NCI-H748 (cell line): ENCODE measurements at regions not wholly inside any gene's neighbourhood (a gene's known extent, or its start where the extent isn't known, plus 50 kb on each side); places are given as distances from the start of the nearest gene placed in this dataset.

Source experiments
- DNase-seq: peaks from one replicate; lab custom pipeline; 2025; ENCODE audit not compliant: unreplicated experiment; lab: John Stamatoyannopoulos, UW

DNA sequence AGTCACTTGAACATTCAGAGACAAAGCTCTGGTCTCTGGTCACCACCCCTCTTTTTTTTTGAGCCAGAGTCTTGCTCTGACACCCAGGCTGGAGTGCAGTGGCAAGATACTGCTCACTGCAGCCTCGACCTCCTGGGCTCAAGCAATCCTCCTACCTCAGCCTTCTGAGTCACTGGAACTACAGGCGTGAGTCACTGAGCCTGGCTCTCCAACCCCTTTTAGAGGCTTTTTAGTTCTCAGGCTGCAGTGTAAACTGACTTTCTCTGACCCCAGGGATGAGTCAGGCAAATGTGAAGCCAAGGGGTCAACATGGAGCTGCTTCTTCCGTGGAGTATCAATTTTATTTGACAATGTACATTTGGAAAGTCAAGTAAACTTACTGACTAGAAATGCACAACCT is 229.2 kb downstream of the PTTG2 start:
- no peak for DNase-seq

DNA sequence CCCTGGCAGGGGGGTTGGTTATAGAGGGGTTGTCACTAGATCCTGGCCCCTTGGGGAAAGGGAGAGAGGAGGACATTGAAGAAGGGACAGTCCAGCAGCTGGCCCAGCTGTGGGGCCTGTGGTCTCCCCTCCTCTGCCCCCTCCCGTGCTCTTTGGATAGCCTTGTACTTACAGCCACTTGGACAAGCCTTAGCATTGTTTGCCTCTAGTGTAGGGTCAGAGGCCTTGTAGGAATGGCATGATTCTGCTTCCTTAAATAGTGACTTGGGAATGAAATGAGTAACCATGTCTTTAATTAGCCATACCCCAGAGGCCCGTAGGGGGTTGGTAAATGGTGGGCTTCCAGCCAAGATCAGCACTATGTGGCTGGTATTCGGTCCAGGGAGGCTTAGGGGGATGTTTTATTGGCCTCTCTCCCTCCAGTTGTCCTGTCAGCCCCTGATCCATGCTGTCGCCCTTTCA is 230.6 kb downstream of the PTTG2 start:
- DNase-seq: no peak

DNA sequence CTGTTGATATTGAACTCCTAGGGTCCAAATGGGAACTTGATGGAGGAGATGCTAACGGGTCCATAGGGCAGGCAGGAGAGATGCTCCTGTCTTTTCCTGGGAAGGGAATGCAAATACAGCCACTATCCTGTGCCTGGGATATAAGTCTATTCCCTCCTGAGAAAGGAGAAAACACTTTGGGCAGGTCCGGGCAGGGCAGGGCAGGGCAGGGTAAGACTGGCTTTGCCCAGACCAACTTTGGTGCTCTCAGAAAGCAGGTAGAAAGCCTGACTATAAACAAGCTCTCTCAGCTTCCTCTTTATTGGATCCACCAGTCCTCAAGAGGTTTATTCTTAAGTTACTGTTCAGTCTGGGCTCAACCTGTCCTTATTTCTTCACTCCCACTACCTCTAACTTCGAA is 232.3 kb downstream of the PTTG2 start:
- DNase-seq: no peak

DNA sequence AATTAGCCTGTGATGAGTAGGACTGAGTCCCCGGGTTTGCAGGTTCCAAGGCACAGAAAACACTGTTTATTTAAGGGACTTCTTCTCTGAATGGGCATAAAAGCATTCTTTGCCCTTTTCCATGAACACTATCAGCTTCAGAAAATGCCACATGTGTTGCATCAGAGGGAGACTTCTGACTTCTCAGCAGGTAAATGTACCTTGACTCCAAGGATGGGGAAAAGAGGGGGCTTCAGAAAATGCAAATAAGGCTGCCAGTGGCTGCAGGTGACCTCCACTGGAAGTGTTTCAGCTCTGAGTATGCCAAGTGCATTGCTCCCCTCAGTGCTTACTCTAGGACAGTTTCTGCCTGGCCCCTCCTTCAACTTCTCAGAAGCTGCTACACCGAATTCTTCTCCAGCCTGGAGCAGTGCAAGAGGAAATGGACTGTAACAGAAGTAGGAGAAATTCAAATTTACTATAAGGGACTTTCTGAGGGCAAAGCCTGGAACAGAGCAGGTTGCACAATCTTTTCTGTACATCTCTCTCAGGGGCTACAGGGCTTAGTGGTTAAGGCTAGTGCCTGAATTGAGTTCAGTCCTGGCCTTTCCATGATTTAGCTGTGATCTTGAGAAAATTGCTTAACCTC is 233.2 kb downstream of the PTTG2 start:
- DNase-seq: no peak

DNA sequence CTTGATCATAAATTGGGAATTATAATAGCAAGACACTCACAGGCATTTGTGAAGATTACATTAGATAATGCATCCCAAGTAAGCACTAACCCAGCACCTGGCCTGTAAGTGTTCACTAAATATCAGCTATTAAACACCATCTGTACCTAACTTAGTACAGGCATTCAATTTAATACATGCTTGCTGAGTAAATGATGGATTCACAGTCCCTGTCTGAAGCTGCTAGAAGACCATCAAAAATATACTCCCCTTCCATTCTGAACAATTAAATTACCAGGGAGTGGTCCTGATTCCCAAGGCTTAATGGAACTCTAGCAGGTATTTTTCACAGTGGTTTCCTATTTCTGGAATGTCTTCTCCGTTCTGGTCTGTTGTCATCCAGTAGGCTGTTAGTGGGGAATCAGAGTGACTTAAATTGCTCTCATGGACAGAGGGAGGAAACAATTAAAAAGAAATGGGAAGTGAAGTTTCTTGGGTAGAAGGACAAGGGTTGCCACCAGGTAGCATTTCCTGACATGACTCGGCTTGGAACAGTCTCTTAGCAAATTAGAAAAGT is 233.9 kb downstream of the PTTG2 start:
- no peak for DNase-seq

DNA sequence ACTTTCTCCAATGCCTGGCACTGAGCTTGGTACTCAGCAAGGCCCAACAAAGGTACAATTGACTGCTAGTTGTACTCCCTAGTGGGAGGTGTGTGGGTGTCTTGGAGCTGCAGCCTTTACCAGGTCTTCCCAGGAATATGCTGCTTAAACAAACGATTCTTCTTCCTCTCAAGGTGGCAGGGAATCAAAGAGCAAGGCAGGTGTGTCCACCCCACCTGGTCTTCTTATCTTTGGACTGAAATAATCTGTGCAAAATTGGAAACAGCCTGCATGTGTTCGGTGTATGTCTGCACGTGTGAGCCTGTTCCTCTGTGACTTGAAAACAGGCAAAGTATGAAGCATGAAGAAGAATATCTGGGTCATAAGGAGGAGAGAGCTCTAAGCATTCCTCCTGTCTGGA is 235.3 kb downstream of the PTTG2 start:
- no peak for DNase-seq

DNA sequence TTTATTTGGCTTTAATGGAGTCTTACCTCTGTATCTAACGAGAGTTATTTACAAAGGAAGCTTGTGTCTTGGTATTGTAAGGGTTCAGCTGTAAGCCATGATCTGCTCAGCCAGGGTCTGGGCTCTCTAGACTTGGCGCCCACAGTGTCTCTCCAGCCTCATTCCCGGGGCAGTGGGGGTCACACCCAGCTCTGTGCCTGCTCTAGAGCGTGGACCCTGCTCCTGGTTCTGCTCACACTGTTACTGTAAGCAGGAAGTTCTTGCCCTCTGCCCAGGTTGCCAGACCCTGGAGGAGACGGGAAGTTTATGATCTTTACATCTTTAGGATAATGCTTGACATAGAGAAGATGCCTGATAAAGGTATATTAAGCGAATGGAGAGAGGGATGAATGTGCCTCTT is 235.7 kb downstream of the PTTG2 start:
- DNase-seq: no peak

DNA sequence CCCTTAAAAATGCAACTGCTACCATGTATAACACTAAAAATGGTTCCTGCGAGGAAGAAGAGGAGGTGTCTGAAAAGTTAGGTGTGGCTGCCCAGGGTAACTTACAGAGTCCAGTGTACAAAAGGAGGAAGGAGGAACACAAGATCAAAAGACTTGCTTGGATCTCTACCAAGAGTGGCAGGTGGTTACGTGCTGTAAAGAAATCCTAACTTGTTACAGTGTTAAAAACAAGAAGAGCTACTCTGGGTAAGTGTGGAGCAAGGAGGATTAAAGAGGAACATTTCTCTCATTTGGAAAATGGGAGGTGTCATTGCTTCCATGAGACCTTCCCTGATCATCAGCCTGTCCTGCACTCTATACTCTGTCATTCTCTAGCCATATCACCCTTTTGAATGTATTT is 242.0 kb downstream of the PTTG2 start:
- no peak for DNase-seq

DNA sequence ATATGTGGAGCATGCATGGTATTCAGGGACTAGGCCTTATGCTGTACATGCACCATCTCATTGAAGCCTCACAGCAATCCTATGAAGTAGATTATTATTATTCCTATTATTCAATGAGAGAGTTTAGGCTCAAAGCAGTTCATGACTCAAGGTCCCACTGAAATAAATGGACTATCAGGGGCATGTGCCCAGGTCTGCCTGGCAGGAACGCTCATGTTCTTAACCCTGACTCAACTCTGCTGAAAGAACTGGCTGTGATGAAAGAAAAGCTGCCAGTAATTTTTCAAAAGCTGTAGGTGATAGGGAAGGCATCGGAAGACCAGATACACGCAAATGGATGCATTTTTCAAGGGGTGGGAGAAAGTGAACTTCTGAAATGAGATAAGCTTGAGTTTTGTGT is 243.4 kb downstream of the PTTG2 start:
- DNase-seq: no peak

DNA sequence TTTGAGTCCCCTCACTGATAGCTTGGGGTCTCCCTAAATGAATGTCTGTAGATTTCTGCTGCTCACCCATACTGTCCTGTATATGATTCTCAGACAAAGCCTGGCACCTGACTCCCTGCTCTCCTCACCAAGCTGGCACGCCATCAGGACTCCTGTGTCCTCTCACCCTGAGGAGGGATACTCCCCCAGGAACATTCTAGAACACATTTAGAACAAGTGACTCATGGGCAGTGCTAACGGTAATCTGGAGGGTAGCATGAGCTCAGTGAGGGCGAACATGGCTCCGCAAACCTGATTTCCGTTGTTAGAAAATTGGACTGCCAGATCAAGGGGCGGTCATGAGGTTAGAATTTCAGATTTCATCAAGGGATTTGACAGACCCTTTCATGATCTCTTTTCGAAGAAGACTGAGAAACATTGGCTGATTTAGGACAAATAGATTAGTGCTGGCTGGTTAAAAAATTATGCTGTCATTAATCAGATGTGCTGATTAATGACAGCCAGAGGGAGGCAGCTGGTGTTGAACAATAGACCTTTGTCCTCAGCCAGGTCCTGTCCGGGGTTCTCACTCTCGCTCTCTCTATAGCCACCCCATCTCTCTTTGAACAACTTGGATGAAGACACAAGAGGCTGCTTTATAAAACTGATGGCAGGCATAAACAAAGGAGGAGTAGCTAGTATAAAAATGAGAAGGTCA is 244.3 kb downstream of the PTTG2 start:
- no peak for DNase-seq

DNA sequence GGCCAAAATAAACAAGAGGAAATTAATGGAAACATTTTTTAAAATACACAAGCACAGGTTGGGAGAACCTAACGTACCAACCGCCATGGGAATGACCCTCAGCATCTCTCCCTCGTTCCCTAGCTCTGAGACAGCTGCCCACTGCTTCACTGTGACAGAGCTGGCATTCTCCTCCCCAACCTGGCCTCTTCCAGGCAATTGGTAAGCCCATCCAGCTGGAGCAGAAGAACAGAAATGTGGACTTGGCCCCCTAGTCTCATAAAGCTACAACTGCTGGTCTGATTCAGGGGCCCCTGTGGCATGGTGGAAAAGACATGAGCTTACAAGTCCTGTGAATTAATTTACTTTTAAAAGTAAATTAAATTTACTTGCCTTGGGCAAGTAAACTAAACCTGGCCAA is 245.1 kb downstream of the PTTG2 start:
- no peak for DNase-seq

DNA sequence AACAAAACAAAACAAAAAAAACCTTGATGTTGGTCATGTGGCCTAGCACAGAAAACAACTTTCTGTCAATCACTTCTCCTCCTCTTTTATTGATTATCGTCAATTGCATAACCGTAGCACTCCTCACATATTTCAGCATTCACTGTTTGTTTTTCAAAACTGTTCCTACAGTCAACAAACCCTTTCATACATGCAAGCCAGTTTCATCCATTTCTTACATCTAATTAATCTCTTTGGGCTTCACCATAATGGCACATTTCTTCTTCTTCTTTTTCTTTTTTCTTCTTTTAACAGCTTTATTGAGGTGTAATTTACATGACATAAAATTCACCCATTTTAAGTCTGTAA is 246.9 kb downstream of the PTTG2 start:
- DNase-seq: no peak

DNA sequence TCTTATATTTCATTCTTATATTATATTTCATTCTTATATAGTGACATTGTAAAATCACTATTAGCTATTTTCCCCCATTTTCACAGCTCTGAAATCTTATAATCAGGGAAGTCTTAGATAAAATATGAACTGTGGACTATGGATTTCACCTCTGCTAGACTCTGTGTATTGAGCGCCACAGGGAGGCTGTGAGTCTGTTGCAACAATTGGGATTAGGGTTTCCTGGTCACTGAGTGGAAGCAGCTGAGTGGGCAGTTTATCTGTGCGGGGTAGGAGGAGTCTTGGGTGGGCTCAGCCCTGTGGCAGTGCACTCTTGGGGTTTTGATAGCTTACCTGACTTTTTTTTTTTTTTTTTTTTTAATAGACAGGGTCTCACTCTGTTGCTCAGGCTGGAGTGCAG is 249.5 kb downstream of the PTTG2 start:
- DNase-seq: no peak

DNA sequence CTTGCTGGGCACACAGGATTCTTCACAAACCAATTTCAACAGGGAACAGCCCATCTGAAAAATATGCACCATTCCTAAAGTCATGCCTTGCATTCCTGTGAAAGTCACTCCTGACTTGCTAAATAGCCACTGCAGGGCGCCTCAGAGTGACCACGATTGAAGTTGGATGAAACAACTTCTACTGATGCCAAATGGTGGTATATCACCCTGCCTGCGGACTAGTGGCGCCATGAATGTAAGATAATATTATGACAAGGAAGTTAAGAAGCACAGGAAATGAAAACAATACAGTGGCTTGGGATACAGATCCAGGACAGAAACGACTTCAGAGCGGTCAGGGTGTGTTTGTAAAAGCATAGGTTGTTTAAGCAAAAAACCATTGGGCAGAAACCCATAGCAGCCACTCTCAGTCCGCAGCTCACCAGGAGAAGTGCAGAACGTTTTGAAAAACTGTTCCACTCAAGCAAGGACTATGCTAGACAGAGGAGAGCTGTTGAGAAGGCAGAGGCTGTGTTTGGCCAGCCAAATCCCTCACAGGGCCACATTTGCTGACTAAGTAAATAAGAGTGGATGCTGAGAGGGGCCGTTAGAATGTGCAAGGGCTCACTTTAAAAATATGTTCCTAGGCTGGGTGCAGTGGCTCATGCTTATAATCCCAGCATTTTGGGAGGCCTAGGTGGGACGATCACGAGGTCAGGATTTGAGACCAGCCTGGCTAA is 250.4 kb downstream of the PTTG2 start:
- DNase-seq: no peak

DNA sequence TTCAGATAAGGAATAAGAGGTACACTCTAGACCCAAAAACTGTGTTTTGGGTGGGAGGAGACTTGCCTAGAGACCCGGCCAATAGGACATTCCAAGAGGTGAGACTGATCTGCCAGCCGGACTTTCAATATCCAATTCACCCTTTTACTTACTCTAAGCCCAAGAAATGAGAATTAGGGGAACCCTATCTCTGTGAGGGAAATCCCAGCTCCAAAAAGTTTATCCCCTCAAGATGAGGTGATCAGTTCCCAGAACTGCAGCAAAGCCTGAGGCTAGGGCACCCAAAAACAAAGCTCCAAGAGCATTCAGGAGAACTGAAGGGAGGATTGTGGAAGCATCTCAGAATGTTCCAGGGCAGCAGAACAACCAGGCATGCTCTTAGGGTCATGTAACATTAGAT is 251.7 kb downstream of the PTTG2 start:
- DNase-seq: no peak

DNA sequence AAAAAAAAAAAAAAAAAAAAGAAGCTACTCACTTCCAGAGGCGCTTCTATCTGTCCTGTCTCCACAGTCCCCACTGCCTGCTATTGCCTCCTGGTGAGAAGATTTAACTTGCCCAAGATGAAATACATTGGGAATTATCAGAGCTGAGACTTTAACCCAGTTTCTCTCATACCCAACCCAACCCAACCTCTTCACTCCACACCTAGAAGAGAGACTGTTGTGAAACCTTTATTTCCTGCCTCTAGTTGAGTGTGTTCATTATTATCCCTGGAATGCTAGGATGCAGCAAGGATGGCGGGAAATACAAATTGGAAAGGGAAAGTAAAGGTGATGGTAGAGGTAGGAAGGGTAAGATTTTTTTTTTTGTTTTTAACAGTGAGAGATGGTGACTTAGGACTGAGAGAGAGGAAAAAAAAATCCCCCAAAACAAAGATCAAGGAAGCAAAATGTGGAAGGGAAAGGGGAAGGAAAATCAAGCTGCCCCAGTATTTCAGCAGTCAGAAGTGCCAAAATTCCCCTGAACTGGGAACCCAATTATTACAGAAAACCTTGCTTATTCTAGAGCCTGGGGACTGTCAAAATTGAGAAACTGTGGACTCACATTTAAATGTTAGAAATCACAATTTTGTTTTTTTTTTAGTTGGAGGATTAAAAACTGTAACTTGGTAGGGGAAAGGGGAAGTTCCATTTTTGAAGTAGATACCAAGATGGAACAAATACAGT is 253.0 kb downstream of the PTTG2 start:
- no peak for DNase-seq

DNA sequence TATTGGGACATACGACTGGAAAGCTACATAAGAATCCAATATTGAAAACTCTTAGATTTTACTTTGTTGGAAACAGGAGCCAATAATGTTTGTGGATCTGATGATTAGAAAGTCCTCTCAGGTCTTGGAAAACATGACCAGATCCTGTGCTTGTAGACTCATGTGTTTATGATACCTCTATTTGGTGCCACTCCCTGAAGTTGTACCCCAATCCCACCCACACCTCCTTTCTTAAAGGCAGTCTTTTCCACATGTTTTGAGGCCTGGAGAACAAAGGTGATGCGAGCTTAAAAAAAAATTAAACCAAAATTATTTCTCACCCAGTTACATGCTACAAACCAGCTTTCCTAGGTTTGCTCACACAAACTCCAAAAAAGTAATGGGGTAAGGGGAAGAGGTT is 262.7 kb downstream of the PTTG2 start:
- no peak for DNase-seq

DNA sequence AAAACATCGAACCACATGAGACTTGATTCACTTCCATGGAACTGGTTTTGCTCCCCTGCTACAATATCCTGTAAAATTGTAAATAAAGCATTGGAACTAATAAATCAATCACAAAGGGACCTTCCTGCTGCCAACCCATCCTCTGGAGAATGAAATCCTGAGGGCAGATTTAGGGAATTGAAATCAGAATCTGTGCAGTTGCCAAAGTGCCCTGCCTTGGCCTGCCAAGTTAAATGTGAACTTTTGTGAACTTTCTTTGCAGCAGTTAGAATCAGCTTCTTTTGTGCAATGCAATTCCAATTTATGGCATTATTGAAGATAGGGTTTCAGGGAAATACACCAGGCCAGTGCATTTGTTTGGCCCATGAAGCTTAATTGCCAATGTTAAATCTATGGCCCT is 263.1 kb downstream of the PTTG2 start:
- no peak for DNase-seq

DNA sequence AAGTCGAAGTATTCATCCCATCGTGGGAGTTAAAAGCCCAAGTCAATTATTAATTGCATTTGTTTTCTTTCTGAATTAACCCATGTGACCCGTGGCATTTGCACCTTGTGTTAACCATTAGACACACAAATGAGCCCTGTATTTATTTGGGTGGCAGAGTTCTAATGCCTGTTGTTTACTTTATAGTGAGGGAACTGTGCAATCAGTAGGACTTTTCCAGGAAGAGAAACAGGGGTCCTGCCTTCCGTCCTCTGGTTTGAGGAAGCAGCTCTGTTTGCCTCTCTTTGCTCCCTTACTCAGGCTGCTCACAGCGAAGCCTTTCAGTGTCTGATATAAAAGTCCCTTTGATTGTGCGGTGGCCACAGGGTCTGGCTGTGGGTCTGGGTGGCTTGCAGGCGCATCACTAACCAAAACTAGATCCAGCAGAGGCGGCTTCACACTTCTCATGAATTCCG is 263.6 kb downstream of the PTTG2 start:
- DNase-seq: no peak

DNA sequence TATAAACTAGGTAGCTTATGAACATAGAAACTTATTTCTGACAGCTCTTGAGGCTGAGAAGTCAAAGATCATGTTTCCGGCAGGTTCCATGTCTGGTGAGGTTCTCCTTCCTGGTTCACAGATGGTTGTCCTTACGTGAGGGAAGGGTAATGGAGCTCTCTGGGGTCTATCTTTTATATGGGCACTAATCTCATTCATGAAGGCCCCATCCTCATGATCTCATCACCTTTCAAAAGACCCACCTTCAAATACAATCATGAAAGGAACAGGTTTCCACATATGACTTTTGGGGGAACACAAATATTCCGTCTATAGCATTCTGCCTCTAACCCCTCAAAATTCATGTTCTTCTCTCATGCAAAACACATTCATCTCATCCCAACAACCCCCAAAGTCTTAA is 264.7 kb downstream of the PTTG2 start:
- DNase-seq: no peak

DNA sequence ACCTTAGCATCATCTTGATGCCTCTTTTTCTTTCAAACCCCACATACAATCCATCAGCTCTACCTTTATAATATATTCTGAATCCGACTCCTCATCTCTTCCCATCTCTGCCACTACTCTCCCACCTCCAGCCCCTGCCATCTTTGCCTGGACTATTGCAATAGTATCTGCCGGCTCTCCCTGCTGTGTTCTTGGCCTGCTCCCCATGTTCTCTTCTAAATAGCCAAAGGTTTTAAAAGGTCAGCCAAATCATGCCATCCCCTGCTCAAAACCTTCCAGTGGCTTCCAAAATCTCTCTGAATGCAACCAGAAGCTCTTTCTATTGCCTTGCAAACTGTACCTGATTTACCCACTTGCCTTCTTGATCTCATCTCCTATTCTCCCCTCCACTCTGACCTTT is 266.0 kb downstream of the PTTG2 start:
- DNase-seq: no peak
